ENCODE measurements at regions not wholly inside any gene's neighbourhood (a gene's known extent, or its start where the extent isn't known, plus 50 kb on each side); places are given as distances from the start of the nearest gene placed in this dataset.

DNA sequence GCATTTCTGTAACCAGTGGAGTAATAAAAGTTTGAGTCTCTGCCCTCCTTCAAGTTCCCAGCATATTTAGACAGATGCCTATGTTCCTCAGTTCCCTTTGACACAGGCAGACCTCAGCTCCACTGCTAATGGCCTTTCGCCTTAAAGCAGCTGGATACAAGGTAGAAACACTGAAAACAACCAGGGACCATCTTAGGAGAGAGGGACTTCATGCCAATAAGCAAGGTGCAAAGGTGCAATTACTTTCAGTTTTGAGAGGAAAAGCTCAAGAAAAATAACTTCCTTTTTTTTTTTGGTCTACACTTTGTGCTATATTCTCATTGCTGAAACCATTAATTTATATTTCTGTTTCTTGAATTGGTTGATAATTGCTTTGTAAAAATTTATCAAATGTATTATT, 781.9 kb upstream of the GALNTL6 start:
- POLR2A ChIA-PET = no interaction called here
- H3K9ac ChIP-seq (replicated peaks; ENCODE audit: extremely low read depth, insufficient read depth, low read length) = no peak overlapping the region
- H4K20me1 ChIP-seq (replicated peaks; ENCODE audit: control insufficient read depth, extremely low read depth, insufficient read depth, low read length) = no peaks in the 10 kb centered on the region
- no peak overlapping the region for H3K27ac ChIP-seq (ENCODE audit: insufficient read depth, low read depth, low read length)
- peaks cover 3% of the 10 kb centered on the region for H3K9me3 ChIP-seq (replicated peaks; ENCODE audit: control insufficient read depth, insufficient read depth, low read length)
- no peaks in the 10 kb centered on the region for H3K36me3 ChIP-seq (ENCODE audit: control insufficient read depth in 2 of 2, extremely low read depth in 1 of 2, insufficient read depth in 2 of 2, low read length in 2 of 2)
- dilution Hi-C loops (cut with MboI; ENCODE audit: extremely low pct_ligation_motif_present, low sequenced_read_pairs) (no loop called here), intact Hi-C loops (cut with micrococcal nuclease) (no loop called here)
- no peaks in the 10 kb centered on the region for H3K79me2 ChIP-seq (ENCODE audit: control insufficient read depth, insufficient read depth, low read length)
- DNase-seq (ENCODE audit: low read depth, low spot score) (no peak), FAIRE-seq (no peak)
- H3K4me1 ChIP-seq (ENCODE audit: control insufficient read depth, extremely low read depth, insufficient read depth, low read length) = no peaks in the 10 kb centered on the region
- CTCF ChIA-PET = no interaction called here
- no TSS peak for BruUV-seq (replicated peaks)
- H3K27me3 ChIP-seq (ENCODE audit: control insufficient read depth in 2 of 2, insufficient read depth in 2 of 2, low read length in 2 of 2) = no peaks in the 10 kb centered on the region
- TF ChIP-seq MYC (IDR thresholded peaks at IDR 0.05; ENCODE audit: low read depth, low read length) = no peak
- TF ChIP-seq, protein P1, sequence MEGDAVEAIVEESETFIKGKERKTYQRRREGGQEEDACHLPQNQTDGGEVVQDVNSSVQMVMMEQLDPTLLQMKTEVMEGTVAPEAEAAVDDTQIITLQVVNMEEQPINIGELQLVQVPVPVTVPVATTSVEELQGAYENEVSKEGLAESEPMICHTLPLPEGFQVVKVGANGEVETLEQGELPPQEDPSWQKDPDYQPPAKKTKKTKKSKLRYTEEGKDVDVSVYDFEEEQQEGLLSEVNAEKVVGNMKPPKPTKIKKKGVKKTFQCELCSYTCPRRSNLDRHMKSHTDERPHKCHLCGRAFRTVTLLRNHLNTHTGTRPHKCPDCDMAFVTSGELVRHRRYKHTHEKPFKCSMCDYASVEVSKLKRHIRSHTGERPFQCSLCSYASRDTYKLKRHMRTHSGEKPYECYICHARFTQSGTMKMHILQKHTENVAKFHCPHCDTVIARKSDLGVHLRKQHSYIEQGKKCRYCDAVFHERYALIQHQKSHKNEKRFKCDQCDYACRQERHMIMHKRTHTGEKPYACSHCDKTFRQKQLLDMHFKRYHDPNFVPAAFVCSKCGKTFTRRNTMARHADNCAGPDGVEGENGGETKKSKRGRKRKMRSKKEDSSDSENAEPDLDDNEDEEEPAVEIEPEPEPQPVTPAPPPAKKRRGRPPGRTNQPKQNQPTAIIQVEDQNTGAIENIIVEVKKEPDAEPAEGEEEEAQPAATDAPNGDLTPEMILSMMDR (IDR thresholded peaks at IDR 0.05; ENCODE audit: extremely low read depth in 1 of 2, insufficient read depth in 1 of 2, low read depth in 1 of 2, low read length in 2 of 2) = no peak
- TF ChIP-seq JUN (IDR thresholded peaks at IDR 0.05; ENCODE audit: borderline replicate concordance, insufficient read depth, insufficient read length, low read depth) = no peak
- no peak for TF ChIP-seq EZH2 (IDR thresholded peaks at IDR 0.05; ENCODE audit: borderline replicate concordance, low read depth, low read length, severe bottlenecking)
- no peak for TF ChIP-seq POLR2A (IDR thresholded peaks at IDR 0.05; ENCODE audit: low read depth, low read length)
- no peak for TF ChIP-seq FOS (IDR thresholded peaks at IDR 0.05; ENCODE audit: borderline replicate concordance, insufficient read depth, low read length)
- no peak for TF ChIP-seq GATA2 (IDR thresholded peaks at IDR 0.05; ENCODE audit: insufficient read depth, insufficient read length, low read depth, low read length)
- TF ChIP-seq, protein P2, sequence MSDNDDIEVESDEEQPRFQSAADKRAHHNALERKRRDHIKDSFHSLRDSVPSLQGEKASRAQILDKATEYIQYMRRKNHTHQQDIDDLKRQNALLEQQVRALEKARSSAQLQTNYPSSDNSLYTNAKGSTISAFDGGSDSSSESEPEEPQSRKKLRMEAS (IDR thresholded peaks at IDR 0.05; ENCODE audit: insufficient read depth, insufficient read length) = no peak
- TF ChIP-seq POLR2AphosphoS5 (IDR thresholded peaks at IDR 0.05; ENCODE audit: insufficient read depth, low read depth, low read length) = no peak
- H3K4me2 ChIP-seq (ENCODE audit: insufficient read depth, low read length) = no peak overlapping the region
- no peak overlapping the region for H3K4me3 ChIP-seq (replicated peaks in 1 of 3; ENCODE audit: insufficient read depth in 1 of 3, low read depth in 1 of 3, low read length in 3 of 3)
- no peaks in the 10 kb centered on the region for H3K9me1 ChIP-seq (replicated peaks; ENCODE audit: control insufficient read depth, extremely low read depth, insufficient read depth, low read length)
- no peak overlapping the region for H2AFZ ChIP-seq (ENCODE audit: low read depth, low read length)
